Glomerular visceral epithelial cell (primary cell): ENCODE measurements at regions not wholly inside any gene's neighbourhood (a gene's known extent, or its start where the extent isn't known, plus 50 kb on each side); places are given as distances from the start of the nearest gene placed in this dataset.
"Not testable (repeated sequence)": the region's sequence is repeated elsewhere in the genome, so short reads cannot be mapped to it uniquely, and the experiment has no call there.

Source experiments
- DNase-seq: peaks from one replicate; pipeline ENCODE4 v3.0.0-alpha.2; 2016; ENCODE audit errors: extremely low spot score

- DNase-seq: no peak
Observed at GRCh38 chr7:49669692-49670260, 103.7 kb upstream of the VWC2 start.

GRCh38 chr7:49670991-49671390, 102.4 kb upstream of the VWC2 start:
- no peak for DNase-seq

- no peak for DNase-seq
Observed at GRCh38 chr7:49692516-49692915, 80.9 kb upstream of the VWC2 start.

GRCh38 chr7:49695971-49696370, 77.5 kb upstream of the VWC2 start:
- DNase-seq: no peak

- no peak for DNase-seq
Observed at GRCh38 chr7:49700841-49701240, 72.6 kb upstream of the VWC2 start.

- DNase-seq: no peak
Observed at GRCh38 chr7:49702099-49702498, 71.3 kb upstream of the VWC2 start.

- DNase-seq: no peak
Observed at GRCh38 chr7:49703337-49703736, 70.1 kb upstream of the VWC2 start.

GRCh38 chr7:49703881-49704280, 69.6 kb upstream of the VWC2 start:
- DNase-seq: no peak

GRCh38 chr7:49706106-49706505, 67.3 kb upstream of the VWC2 start:
- DNase-seq: no peak

- DNase-seq: no peak
Observed at GRCh38 chr7:49707891-49708290, 65.5 kb upstream of the VWC2 start.

GRCh38 chr7:49708590-49708989, 64.8 kb upstream of the VWC2 start:
- no peak for DNase-seq

- not testable (repeated sequence) for DNase-seq
Observed at GRCh38 chr7:49711072-49711723, 62.2 kb upstream of the VWC2 start.

GRCh38 chr7:49714182-49714581, 59.3 kb upstream of the VWC2 start:
- DNase-seq: no peak

- no peak for DNase-seq
Observed at GRCh38 chr7:49715486-49715885, 58.0 kb upstream of the VWC2 start.

GRCh38 chr7:49717547-49717946, 55.9 kb upstream of the VWC2 start:
- no peak for DNase-seq

- no peak for DNase-seq
Observed at GRCh38 chr7:49718760-49719159, 54.7 kb upstream of the VWC2 start.

GRCh38 chr7:49721441-49721840, 52.0 kb upstream of the VWC2 start:
- DNase-seq: no peak
